ENCODE measurements at regions not wholly inside any gene's neighbourhood (a gene's known extent, or its start where the extent isn't known, plus 50 kb on each side); places are given as distances from the start of the nearest gene placed in this dataset.

DNA sequence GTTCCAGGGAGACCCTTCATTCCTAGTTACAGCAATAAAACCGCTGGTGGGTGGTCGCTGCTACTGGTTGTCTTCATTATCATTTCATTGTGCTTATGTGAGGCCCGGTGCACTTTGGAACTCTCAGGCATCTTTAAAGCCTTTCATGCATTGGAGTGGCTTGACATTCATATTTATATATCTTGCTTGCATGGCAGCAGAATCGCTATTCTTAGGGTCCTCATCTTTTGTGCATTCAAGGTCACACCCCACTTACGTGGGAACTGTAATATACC lies 110.1 kb downstream of the ZBTB18 start:
- TF ChIP-seq, protein P1, sequence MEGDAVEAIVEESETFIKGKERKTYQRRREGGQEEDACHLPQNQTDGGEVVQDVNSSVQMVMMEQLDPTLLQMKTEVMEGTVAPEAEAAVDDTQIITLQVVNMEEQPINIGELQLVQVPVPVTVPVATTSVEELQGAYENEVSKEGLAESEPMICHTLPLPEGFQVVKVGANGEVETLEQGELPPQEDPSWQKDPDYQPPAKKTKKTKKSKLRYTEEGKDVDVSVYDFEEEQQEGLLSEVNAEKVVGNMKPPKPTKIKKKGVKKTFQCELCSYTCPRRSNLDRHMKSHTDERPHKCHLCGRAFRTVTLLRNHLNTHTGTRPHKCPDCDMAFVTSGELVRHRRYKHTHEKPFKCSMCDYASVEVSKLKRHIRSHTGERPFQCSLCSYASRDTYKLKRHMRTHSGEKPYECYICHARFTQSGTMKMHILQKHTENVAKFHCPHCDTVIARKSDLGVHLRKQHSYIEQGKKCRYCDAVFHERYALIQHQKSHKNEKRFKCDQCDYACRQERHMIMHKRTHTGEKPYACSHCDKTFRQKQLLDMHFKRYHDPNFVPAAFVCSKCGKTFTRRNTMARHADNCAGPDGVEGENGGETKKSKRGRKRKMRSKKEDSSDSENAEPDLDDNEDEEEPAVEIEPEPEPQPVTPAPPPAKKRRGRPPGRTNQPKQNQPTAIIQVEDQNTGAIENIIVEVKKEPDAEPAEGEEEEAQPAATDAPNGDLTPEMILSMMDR (IDR thresholded peaks at IDR 0.05), result no peak
- no peak for TF ChIP-seq POLR2A (IDR thresholded peaks at IDR 0.05)

Data from lower leg skin (tissue), 3 donors.